ENCODE measurements at regions not wholly inside any gene's neighbourhood (a gene's known extent, or its start where the extent isn't known, plus 50 kb on each side); places are given as distances from the start of the nearest gene placed in this dataset.

DNA sequence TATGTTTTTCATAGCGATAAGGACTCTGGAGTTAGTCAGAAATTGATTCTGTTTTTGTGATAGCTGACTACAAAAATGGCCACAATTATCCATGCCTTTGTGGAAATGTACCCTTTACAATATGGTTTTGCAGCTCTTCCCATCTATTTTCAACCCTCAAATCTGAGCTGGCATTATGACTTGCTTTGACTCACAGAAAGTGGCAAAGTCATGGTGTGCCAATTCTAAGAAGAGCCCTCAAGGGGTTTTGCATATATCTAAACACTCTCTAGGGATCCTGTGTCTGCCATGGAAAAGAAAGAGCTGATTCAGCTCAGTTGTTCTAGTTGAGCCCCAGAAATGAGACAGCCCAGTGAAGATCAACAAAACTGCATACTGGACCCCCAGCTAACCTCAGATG is 390.5 kb upstream of the RAG2 start:
- TF ChIP-seq, protein P1, sequence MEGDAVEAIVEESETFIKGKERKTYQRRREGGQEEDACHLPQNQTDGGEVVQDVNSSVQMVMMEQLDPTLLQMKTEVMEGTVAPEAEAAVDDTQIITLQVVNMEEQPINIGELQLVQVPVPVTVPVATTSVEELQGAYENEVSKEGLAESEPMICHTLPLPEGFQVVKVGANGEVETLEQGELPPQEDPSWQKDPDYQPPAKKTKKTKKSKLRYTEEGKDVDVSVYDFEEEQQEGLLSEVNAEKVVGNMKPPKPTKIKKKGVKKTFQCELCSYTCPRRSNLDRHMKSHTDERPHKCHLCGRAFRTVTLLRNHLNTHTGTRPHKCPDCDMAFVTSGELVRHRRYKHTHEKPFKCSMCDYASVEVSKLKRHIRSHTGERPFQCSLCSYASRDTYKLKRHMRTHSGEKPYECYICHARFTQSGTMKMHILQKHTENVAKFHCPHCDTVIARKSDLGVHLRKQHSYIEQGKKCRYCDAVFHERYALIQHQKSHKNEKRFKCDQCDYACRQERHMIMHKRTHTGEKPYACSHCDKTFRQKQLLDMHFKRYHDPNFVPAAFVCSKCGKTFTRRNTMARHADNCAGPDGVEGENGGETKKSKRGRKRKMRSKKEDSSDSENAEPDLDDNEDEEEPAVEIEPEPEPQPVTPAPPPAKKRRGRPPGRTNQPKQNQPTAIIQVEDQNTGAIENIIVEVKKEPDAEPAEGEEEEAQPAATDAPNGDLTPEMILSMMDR (IDR thresholded peaks at IDR 0.05; ENCODE audit: insufficient read depth, low read depth, low read length): no peak
- no peak for TF ChIP-seq EZH2 (IDR thresholded peaks at IDR 0.05; ENCODE audit: insufficient read depth, low read length)
